ENCODE measurements at regions not wholly inside any gene's neighbourhood (a gene's known extent, or its start where the extent isn't known, plus 50 kb on each side); places are given as distances from the start of the nearest gene placed in this dataset.
"Not testable (repeated sequence)": the region's sequence is repeated elsewhere in the genome, so short reads cannot be mapped to it uniquely, and the experiment has no call there.

- no peak for DNase-seq (ENCODE audit: low read depth in 3 of 3)
These were observed 314.3 kb upstream of the COBL start for GRCh38 chr7:51630933-51631332.

GRCh38 chr7:51629206-51629605, 312.6 kb upstream of the COBL start:
- no peak for DNase-seq (ENCODE audit: low read depth in 3 of 3)

GRCh38 chr7:51621956-51622355, 305.3 kb upstream of the COBL start:
- DNase-seq (ENCODE audit: low read depth in 3 of 3), result no peak

GRCh38 chr7:51620706-51621105, 304.1 kb upstream of the COBL start:
- DNase-seq (ENCODE audit: low read depth in 3 of 3), result no peak

GRCh38 chr7:51619880-51620279, 303.3 kb upstream of the COBL start:
- no peak for DNase-seq (ENCODE audit: low read depth in 3 of 3)

- DNase-seq (ENCODE audit: low read depth in 3 of 3), result no peak
These were observed 301.1 kb upstream of the COBL start for GRCh38 chr7:51617686-51618085.

- DNase-seq (ENCODE audit: low read depth in 3 of 3), result no peak
These were observed 297.3 kb upstream of the COBL start for GRCh38 chr7:51613911-51614357.

GRCh38 chr7:51611937-51612336, 295.3 kb upstream of the COBL start:
- no peak for DNase-seq (ENCODE audit: low read depth in 3 of 3)

- no peak for DNase-seq (ENCODE audit: low read depth in 3 of 3)
These were observed 290.8 kb upstream of the COBL start for GRCh38 chr7:51607447-51607846.

GRCh38 chr7:51606601-51607154, 290.1 kb upstream of the COBL start:
- DNase-seq (ENCODE audit: low read depth in 3 of 3), result no peak

- no peak for DNase-seq (ENCODE audit: low read depth in 3 of 3)
These were observed 285.8 kb upstream of the COBL start for GRCh38 chr7:51602376-51602775.

GRCh38 chr7:51601461-51601860, 284.9 kb upstream of the COBL start:
- DNase-seq (ENCODE audit: low read depth in 3 of 3), result no peak

GRCh38 chr7:51599935-51600334, 283.3 kb upstream of the COBL start:
- not testable (repeated sequence) for DNase-seq (ENCODE audit: low read depth in 3 of 3)

- no peak for DNase-seq (ENCODE audit: low read depth in 3 of 3)
These were observed 277.0 kb upstream of the COBL start for GRCh38 chr7:51593628-51594027.

- no peak for DNase-seq (ENCODE audit: low read depth in 3 of 3)
These were observed 276.4 kb upstream of the COBL start for GRCh38 chr7:51592842-51593599.

GRCh38 chr7:51591223-51591622, 274.6 kb upstream of the COBL start:
- DNase-seq (ENCODE audit: low read depth in 3 of 3), result no peak

- DNase-seq (ENCODE audit: low read depth in 3 of 3), result no peak
These were observed 274.1 kb upstream of the COBL start for GRCh38 chr7:51590746-51591145.

- DNase-seq (ENCODE audit: low read depth in 3 of 3), result no peak
These were observed 272.5 kb upstream of the COBL start for GRCh38 chr7:51589111-51589510.

GRCh38 chr7:51587604-51588003, 271.0 kb upstream of the COBL start:
- DNase-seq (ENCODE audit: low read depth in 3 of 3), result no peak

GRCh38 chr7:51577390-51577789, 260.8 kb upstream of the COBL start:
- DNase-seq (ENCODE audit: low read depth in 3 of 3), result no peak

- no peak for DNase-seq (ENCODE audit: low read depth in 3 of 3)
These were observed 253.0 kb upstream of the COBL start for GRCh38 chr7:51569581-51569980.

- DNase-seq (ENCODE audit: low read depth in 3 of 3), result no peak
These were observed 252.6 kb upstream of the COBL start for GRCh38 chr7:51569176-51569575.

- DNase-seq (ENCODE audit: low read depth in 3 of 3), result no peak
These were observed 234.5 kb upstream of the COBL start for GRCh38 chr7:51551070-51551469.

- no peak for DNase-seq (ENCODE audit: low read depth in 3 of 3)
These were observed 228.5 kb upstream of the COBL start for GRCh38 chr7:51545131-51545530.

Measured in stimulated activated CD4-positive, alpha-beta T cell treated with anti-CD3 and anti-CD28 coated beads, TNF-alpha, amount 100 ng/mL, for 48 hours (primary cell).